ENCODE measurements at regions not wholly inside any gene's neighbourhood (a gene's known extent, or its start where the extent isn't known, plus 50 kb on each side); places are given as distances from the start of the nearest gene placed in this dataset.
"Not testable (repeated sequence)": the region's sequence is repeated elsewhere in the genome, so short reads cannot be mapped to it uniquely, and the experiment has no call there.

DNA sequence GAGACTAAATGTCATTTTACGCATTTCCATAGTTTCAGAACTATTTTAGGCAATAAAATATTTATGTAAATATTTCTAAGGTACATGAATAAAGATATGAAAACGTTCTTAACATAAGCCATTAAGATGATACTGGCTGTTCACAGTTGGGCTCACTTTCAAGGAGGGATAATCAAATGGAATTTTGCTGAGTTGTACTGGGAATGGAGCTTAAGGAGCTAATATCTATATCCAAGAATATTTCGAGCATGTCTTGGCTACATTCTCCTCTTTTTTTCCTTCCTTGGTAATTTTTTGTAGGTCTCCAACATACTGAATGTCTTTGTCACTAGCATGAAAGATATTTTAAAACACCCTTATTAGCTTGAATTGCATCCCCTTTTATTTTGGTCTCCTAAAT is 383.4 kb downstream of the RAP2B start:
- Histone ChIP-seq H3F3A (ENCODE audit: control insufficient read depth, insufficient read depth) (no peaks in the 10 kb centered on the region), H4K20me1 (ENCODE audit: control insufficient read depth, insufficient read depth, low read depth, low read length) (no peaks in the 10 kb centered on the region), H3K36me3 (ENCODE audit: control insufficient read depth, low read length) (no peaks in the 10 kb centered on the region), H3K4me3 (ENCODE audit: low read length) (no peak overlapping the region), H3K9me2 (replicated peaks; ENCODE audit: control insufficient read depth, low read length) (no peaks in the 10 kb centered on the region), H3K4me2 (ENCODE audit: low read length) (no peak overlapping the region), H3K27me3 (ENCODE audit: control insufficient read depth, low read length) (no peaks in the 10 kb centered on the region), H3K27ac (ENCODE audit: low read depth, low read length) (no peak overlapping the region), H3K9me3 (ENCODE audit: control insufficient read depth, insufficient read depth, low read length) (no peaks in the 10 kb centered on the region), H3K4me1 (ENCODE audit: control insufficient read depth, low read length) (0 out of 2 replicates have a peak, but pooled peaks cover 3% of the 10 kb centered on the region), H3K79me2 (ENCODE audit: control insufficient read depth, low read length) (no peaks in the 10 kb centered on the region)
- TF ChIP-seq, protein P1, sequence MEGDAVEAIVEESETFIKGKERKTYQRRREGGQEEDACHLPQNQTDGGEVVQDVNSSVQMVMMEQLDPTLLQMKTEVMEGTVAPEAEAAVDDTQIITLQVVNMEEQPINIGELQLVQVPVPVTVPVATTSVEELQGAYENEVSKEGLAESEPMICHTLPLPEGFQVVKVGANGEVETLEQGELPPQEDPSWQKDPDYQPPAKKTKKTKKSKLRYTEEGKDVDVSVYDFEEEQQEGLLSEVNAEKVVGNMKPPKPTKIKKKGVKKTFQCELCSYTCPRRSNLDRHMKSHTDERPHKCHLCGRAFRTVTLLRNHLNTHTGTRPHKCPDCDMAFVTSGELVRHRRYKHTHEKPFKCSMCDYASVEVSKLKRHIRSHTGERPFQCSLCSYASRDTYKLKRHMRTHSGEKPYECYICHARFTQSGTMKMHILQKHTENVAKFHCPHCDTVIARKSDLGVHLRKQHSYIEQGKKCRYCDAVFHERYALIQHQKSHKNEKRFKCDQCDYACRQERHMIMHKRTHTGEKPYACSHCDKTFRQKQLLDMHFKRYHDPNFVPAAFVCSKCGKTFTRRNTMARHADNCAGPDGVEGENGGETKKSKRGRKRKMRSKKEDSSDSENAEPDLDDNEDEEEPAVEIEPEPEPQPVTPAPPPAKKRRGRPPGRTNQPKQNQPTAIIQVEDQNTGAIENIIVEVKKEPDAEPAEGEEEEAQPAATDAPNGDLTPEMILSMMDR (IDR thresholded peaks at IDR 0.05; ENCODE audit: low read depth, low read length, poor library complexity, severe bottlenecking) = no peak
- no peak for TF ChIP-seq EZH2phosphoT487 (IDR thresholded peaks at IDR 0.05; ENCODE audit: borderline replicate concordance, low read length)

DNA sequence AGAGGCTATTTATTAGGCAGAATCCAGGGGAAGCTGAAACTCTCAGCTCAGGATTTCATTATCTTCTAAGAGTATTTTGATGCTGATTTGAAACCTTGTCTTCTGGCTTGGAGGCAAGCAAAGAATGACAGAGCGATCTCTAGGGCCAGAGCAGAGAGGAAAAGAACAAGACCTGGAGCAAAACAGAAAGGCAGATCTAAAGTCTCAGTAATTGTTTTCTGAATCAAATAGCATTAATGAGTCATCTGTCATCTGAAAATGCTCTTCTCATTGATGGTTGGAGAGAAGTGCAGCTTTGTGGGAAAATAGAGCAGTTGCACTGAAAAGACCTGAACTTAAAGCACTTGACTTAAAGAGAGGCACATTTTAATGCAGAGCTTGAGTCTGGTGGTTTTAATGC is 385.9 kb downstream of the RAP2B start:
- Histone ChIP-seq H3K9me3 (ENCODE audit: control insufficient read depth, insufficient read depth, low read length) (no peaks in the 10 kb centered on the region), H3K79me2 (ENCODE audit: control insufficient read depth, low read length) (no peaks in the 10 kb centered on the region), H3K36me3 (ENCODE audit: control insufficient read depth, low read length) (no peaks in the 10 kb centered on the region), H4K20me1 (ENCODE audit: control insufficient read depth, insufficient read depth, low read depth, low read length) (no peaks in the 10 kb centered on the region), H3K27ac (ENCODE audit: low read depth, low read length) (no peak overlapping the region), H3K4me3 (ENCODE audit: low read length) (no peak overlapping the region), H3K4me1 (ENCODE audit: control insufficient read depth, low read length) (0 out of 2 replicates have a peak, but pooled peaks cover 3% of the 10 kb centered on the region), H3K9me2 (replicated peaks; ENCODE audit: control insufficient read depth, low read length) (no peaks in the 10 kb centered on the region; the same call in 1 of the 2 replicates), H3K4me2 (ENCODE audit: low read length) (no peak overlapping the region), H3F3A (ENCODE audit: control insufficient read depth, insufficient read depth) (no peaks in the 10 kb centered on the region), H3K27me3 (ENCODE audit: control insufficient read depth, low read length) (no peaks in the 10 kb centered on the region)
- no peak for TF ChIP-seq EZH2phosphoT487 (IDR thresholded peaks at IDR 0.05; ENCODE audit: borderline replicate concordance, low read length)
- TF ChIP-seq, protein P1 (IDR thresholded peaks at IDR 0.05; ENCODE audit: low read depth, low read length, poor library complexity, severe bottlenecking) = no peak

DNA sequence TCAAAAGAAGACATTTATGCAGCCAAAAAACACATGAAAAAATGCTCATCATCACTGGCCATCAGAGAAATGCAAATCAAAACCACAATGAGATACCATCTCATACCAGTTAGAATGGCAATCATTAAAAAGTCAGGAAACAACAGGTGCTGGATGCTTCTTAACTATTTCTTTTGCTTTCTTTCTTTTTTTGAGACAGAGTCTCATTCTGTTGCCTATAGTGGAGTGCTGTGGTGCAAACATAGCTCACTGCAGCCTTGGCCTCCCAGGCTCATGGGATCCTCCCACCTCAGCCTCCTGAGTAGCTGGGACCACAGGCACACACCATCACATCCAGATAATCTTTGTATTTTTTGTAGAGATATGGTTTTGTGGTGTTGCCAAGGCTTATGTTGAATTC is 387.7 kb downstream of the RAP2B start:
- H3K4me2 ChIP-seq (ENCODE audit: low read length); H3K4me3 ChIP-seq (ENCODE audit: low read length); H3K79me2 ChIP-seq (ENCODE audit: control insufficient read depth, low read length); H3K4me1 ChIP-seq (ENCODE audit: control insufficient read depth, low read length); H3K27ac ChIP-seq (ENCODE audit: low read depth, low read length); H3K36me3 ChIP-seq (ENCODE audit: control insufficient read depth, low read length); H3K27me3 ChIP-seq (ENCODE audit: control insufficient read depth, low read length); H3F3A ChIP-seq (ENCODE audit: control insufficient read depth, insufficient read depth); H3K9me3 ChIP-seq (ENCODE audit: control insufficient read depth, insufficient read depth, low read length); H4K20me1 ChIP-seq (ENCODE audit: control insufficient read depth, insufficient read depth, low read depth, low read length); H3K9me2 ChIP-seq (replicated peaks; ENCODE audit: control insufficient read depth, low read length): not testable (repeated sequence)

DNA sequence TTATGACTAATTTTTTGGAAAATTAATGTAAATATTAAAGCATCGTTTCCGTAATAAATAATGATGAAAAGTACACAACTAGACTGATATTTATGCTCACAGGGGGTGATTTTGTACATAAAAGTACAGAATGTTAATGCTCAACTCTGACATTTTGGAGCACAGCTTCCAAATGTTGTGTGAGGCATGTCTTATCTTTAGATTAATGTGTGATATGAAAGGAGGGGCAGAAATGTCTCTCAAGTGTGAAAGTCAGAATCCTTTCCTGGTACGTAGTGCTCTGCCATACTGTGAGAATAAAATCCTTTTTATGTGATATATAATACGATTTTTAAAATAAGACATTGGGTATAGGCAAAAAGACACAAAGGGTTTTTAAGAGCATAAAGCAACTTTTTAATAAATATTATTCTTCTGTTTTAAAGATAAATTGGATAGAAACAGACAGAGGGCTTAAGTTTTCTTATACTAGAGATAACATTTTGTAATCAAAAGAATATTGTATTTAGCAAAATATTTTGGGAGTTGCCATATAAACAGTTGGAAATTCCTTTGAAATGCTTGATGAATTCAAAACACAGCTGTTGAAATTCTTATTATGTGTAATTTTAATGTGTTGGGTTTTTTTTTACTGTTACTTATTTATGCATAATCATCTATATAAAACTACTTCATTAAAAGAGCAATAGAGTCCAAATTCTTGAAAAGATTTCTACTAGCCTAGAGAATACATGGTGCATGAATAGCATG is 389.7 kb downstream of the RAP2B start:
- Histone ChIP-seq H3K79me2 (ENCODE audit: control insufficient read depth, low read length) (no peaks in the 10 kb centered on the region), H3F3A (ENCODE audit: control insufficient read depth, insufficient read depth) (no peaks in the 10 kb centered on the region), H3K9me3 (ENCODE audit: control insufficient read depth, insufficient read depth, low read length) (no peaks in the 10 kb centered on the region), H3K27ac (ENCODE audit: low read depth, low read length) (no peak overlapping the region), H3K36me3 (ENCODE audit: control insufficient read depth, low read length) (no peaks in the 10 kb centered on the region), H3K4me3 (ENCODE audit: low read length) (no peak overlapping the region), H3K4me2 (ENCODE audit: low read length) (no peak overlapping the region), H3K9me2 (replicated peaks; ENCODE audit: control insufficient read depth, low read length) (no peaks in the 10 kb centered on the region; the same call in 1 of the 2 replicates), H3K27me3 (ENCODE audit: control insufficient read depth, low read length) (no peaks in the 10 kb centered on the region), H3K4me1 (ENCODE audit: control insufficient read depth, low read length) (0 out of 2 replicates have a peak, but pooled peaks cover 3% of the 10 kb centered on the region), H4K20me1 (ENCODE audit: control insufficient read depth, insufficient read depth, low read depth, low read length) (no peaks in the 10 kb centered on the region)
- TF ChIP-seq EZH2phosphoT487 (IDR thresholded peaks at IDR 0.05; ENCODE audit: borderline replicate concordance, low read length) = no peak
- TF ChIP-seq, protein P1 (IDR thresholded peaks at IDR 0.05; ENCODE audit: low read depth, low read length, poor library complexity, severe bottlenecking) = no peak
